SK-N-SH (cell line): ENCODE measurements at regions not wholly inside any gene's neighbourhood (a gene's known extent, or its start where the extent isn't known, plus 50 kb on each side); places are given as distances from the start of the nearest gene placed in this dataset.

Experiments used
- CTCF ChIA-PET: fragments of 300-600, 350-600 bp; formaldehyde crosslinking; extraction: SDS; loops from one replicate; lab custom pipeline; 2021; lab: Yijun Ruan, JAX
- POLR2A ChIA-PET: fragments of 350-600 bp; sonication (Branson Sonifier 250); formaldehyde crosslinking; extraction: SDS; loops from one replicate; lab custom pipeline; 2020; ENCODE audit warnings: antibody characterized with exemption, inconsistent platforms; lab: Yijun Ruan, JAX
- DNase-seq: peaks from one replicate; pipeline ENCODE4 v3.0.0; 2012
- H2AFZ ChIP-seq: fragments of 200-600 bp; sonication (generic); 2 replicates; pipeline ENCODE4 v1.8.1; 2016; ENCODE audit warnings: antibody characterized with exemption, mild to moderate bottlenecking, low read depth
- H3F3A ChIP-seq: fragments of 200-600 bp; sonication (generic); replicated peaks from 2 replicates; pipeline ENCODE3; 2016; ENCODE audit warnings: antibody characterized with exemption, mild to moderate bottlenecking; ENCODE audit not compliant: insufficient read depth
- H3K27ac ChIP-seq, 2 experiments: fragments of 200-500 bp in 1 of 2; fragments of 200-600 bp in 1 of 2; sonication (Bioruptor generic) in 1 of 2; sonication (generic), shearing (Covaris generic) in 1 of 2; 2 replicates each; pipeline versions ENCODE4 v1.5.1 to v1.6.1; 2014 to 2016; ENCODE audit warnings: low read depth in 2 of 2, inconsistent platforms in 1 of 2, low read length in 1 of 2, mild to moderate bottlenecking in 1 of 2, mixed read lengths in 1 of 2
- H3K27me3 ChIP-seq: fragments of 200-600 bp; sonication (generic), shearing (Covaris generic); 2 replicates; pipeline ENCODE4 v1.6.1; 2016; ENCODE audit warnings: mixed run types; ENCODE audit not compliant: insufficient read depth
- H3K36me3 ChIP-seq, 2 experiments: fragments of 200-500 bp in 1 of 2; fragments of 200-600 bp in 1 of 2; sonication (Bioruptor generic) in 1 of 2; sonication (generic) in 1 of 2; replicated peaks in 1 of 2; 2 replicates each; pipeline versions ENCODE3 to v1.5.1; 2014 to 2016; ENCODE audit warnings: low read length in 1 of 2, mild to moderate bottlenecking in 1 of 2; ENCODE audit not compliant: insufficient read depth in 2 of 2, control insufficient read depth in 1 of 2
- H3K4me1 ChIP-seq, 2 experiments: fragments of 200-500 bp in 1 of 2; fragments of 200-600 bp in 1 of 2; sonication (Bioruptor generic) in 1 of 2; sonication (generic), shearing (Covaris generic) in 1 of 2; 2 replicates each; pipeline versions ENCODE4 v1.5.1 to v1.6.1; 2014 to 2016; ENCODE audit warnings: low read depth in 1 of 2, low read length in 1 of 2, mixed run types in 1 of 2; ENCODE audit not compliant: insufficient read depth in 2 of 2, control insufficient read depth in 1 of 2
- H3K4me2 ChIP-seq: fragments of 200-600 bp; sonication (generic), shearing (Covaris generic); 2 replicates; pipeline ENCODE4 v1.6.1; 2017; ENCODE audit warnings: mixed run types
- H3K4me3 ChIP-seq, 2 experiments: fragments of 200-500 bp in 1 of 2; fragments of 200-600 bp in 1 of 2; sonication (Bioruptor generic) in 1 of 2; sonication (generic), shearing (Covaris generic) in 1 of 2; 2 replicates each; pipeline versions ENCODE4 v1.5.1 to v1.8.1; 2014 to 2016; ENCODE audit warnings: low read depth in 2 of 2, inconsistent platforms in 1 of 2, low read length in 1 of 2, mild to moderate bottlenecking in 1 of 2, mixed read lengths in 1 of 2, moderate library complexity in 1 of 2
- H3K79me2 ChIP-seq: fragments of 200-600 bp; sonication (generic); 2 replicates; pipeline ENCODE4 v1.8.1; 2017; ENCODE audit warnings: mild to moderate bottlenecking; ENCODE audit not compliant: insufficient read depth
- H3K9ac ChIP-seq: fragments of 200-600 bp; sonication (generic); 2 replicates; pipeline ENCODE4 v1.6.1; 2017; ENCODE audit warnings: mixed run types
- H3K9me2 ChIP-seq: fragments of 200-600 bp; sonication (generic); 2 replicates; pipeline ENCODE4 v1.6.1; 2017; ENCODE audit warnings: mixed run types
- H3K9me3 ChIP-seq: fragments of 200-600 bp; sonication (generic); 2 replicates; pipeline ENCODE4 v1.6.1; 2017; ENCODE audit warnings: mixed run types, mild to moderate bottlenecking, moderate library complexity
- H4K20me1 ChIP-seq: fragments of 200-600 bp; sonication (generic); 2 replicates; pipeline ENCODE4 v1.6.1; 2017; ENCODE audit warnings: mild to moderate bottlenecking, mixed run types; ENCODE audit not compliant: insufficient read depth
- CTCF ChIP-seq: fragments of 200-600 bp; sonication (generic); IDR thresholded peaks from 2 replicates; pipeline ENCODE4 v1.6.1; 2017; ENCODE audit warnings: antibody characterized with exemption, mild to moderate bottlenecking, moderate library complexity
- EZH2phosphoT487 ChIP-seq: fragments of 200-600 bp; sonication (generic); IDR thresholded peaks from 2 replicates; pipeline ENCODE4 v1.6.1; 2017; ENCODE audit warnings: low read depth, mixed run types, mild to moderate bottlenecking, antibody characterized with exemption, moderate library complexity, borderline replicate concordance
- FOSL2 ChIP-seq: IDR thresholded peaks from 2 replicates; pipeline ENCODE4 v1.4.0; 2012; ENCODE audit warnings: low read depth, mild to moderate bottlenecking, moderate library complexity, borderline replicate concordance
- FOXM1 ChIP-seq: IDR thresholded peaks from 2 replicates; pipeline ENCODE4 v1.4.0; 2012; ENCODE audit warnings: low read depth, mild to moderate bottlenecking
- JUND ChIP-seq: IDR thresholded peaks from 2 replicates; pipeline ENCODE4 v1.4.0; 2012
- MEF2A ChIP-seq: IDR thresholded peaks from 2 replicates; pipeline ENCODE4 v1.4.0; 2012; ENCODE audit warnings: low read depth, borderline replicate concordance
- NFIC ChIP-seq: IDR thresholded peaks from 2 replicates; pipeline ENCODE4 v1.4.0; 2012; ENCODE audit warnings: borderline replicate concordance
- PBX3 ChIP-seq: IDR thresholded peaks from 2 replicates; pipeline ENCODE4; 2012
- RXRA ChIP-seq: IDR thresholded peaks from 2 replicates; pipeline ENCODE4 v1.4.0; 2012; ENCODE audit warnings: low read depth, mild to moderate bottlenecking, borderline replicate concordance
- SIN3A ChIP-seq: IDR thresholded peaks from 2 replicates; pipeline ENCODE4 v1.6.1; 2012; ENCODE audit warnings: low read depth, mild to moderate bottlenecking, low read length, moderate library complexity, borderline replicate concordance
- SMC3 ChIP-seq: IDR thresholded peaks from 2 replicates; pipeline ENCODE4 v1.6.1; 2012; ENCODE audit warnings: low read depth, low read length, improper control_type of control experiment
- TAF1 ChIP-seq: IDR thresholded peaks from 2 replicates; pipeline ENCODE4 v1.6.1; 2012; ENCODE audit warnings: low read depth, mild to moderate bottlenecking, low read length, moderate library complexity, borderline replicate concordance
- TCF12 ChIP-seq: IDR thresholded peaks from 2 replicates; pipeline ENCODE4 v1.4.0; 2012
- USF2 ChIP-seq: fragments of 150-350 bp; IDR thresholded peaks from 2 replicates; pipeline ENCODE4 v1.6.1; 2017; ENCODE audit warnings: antibody characterized with exemption, low read length, low read depth, borderline replicate concordance
- WGBS: methylation state at CpG from one replicate; pipeline ENCODE4 v1.1.6; 2017; ENCODE audit warnings: low lambda C conversion rate; 5-methylcytosine and 5-hydroxymethylcytosine counted together
- TF ChIP-seq, protein P1 (sequence below): IDR thresholded peaks from 2 replicates; pipeline ENCODE4 v1.4.0; 2012; ENCODE audit warnings: low read depth, borderline replicate concordance
- TF ChIP-seq, protein P2 (sequence below): IDR thresholded peaks from 2 replicates; pipeline ENCODE4 v1.6.1; 2012; ENCODE audit warnings: mild to moderate bottlenecking, low read depth, low read length, moderate library complexity

DNA sequence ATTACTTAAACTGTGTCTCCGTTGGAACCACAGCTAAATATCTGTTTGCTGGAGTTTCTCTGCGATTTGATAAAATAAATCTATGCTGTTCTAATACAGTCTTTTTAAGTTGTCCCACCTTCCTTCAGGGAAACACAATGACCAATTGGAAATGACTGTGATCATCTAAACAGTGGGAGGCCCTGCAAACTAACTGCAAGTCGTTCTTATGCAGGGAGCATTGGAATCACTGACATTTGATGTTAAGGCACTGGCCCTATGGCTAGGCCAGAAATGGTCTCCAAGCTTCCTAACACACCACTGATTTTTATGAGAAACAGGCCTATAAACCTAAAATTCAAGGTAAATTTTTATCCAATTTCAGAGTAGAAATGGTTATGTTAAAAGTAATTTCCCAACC, 645.2 kb downstream of the LMO4 start:
- Histone ChIP-seq H4K20me1 (no peaks in the 10 kb centered on the region), H3K36me3 (no peaks in the 10 kb centered on the region), H3K9me2 (no peaks in the 10 kb centered on the region), H3K4me3 (no peak overlapping the region), H3F3A (peaks cover 1% of the 10 kb centered on the region), H3K9me3 (no peaks in the 10 kb centered on the region), H3K4me1 (peaks cover 0 to 3% of the 10 kb centered on the region in 2 experiments; a peak in 1 of 4 replicates), H2AFZ (peak overlapping the region; percentile 46; the same call in 1 of the 2 replicates), H3K9ac (no peak overlapping the region), H3K27ac (no peak overlapping the region), H3K4me2 (no peak overlapping the region), H3K79me2 (no peaks in the 10 kb centered on the region), H3K27me3 (no peaks in the 10 kb centered on the region)
- CTCF ChIA-PET, result no interaction called here
- no peak for DNase-seq
- POLR2A ChIA-PET, result no interaction called here
- 82% methylated on average over 3 of the region's 3 CpGs for WGBS
- no peak for TF ChIP-seq FOSL2
- TF ChIP-seq, protein P1, sequence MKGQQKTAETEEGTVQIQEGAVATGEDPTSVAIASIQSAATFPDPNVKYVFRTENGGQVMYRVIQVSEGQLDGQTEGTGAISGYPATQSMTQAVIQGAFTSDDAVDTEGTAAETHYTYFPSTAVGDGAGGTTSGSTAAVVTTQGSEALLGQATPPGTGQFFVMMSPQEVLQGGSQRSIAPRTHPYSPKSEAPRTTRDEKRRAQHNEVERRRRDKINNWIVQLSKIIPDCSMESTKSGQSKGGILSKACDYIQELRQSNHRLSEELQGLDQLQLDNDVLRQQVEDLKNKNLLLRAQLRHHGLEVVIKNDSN, result no peak
- TF ChIP-seq FOXM1, result no peak
- TF ChIP-seq USF2, result no peak
- no peak for TF ChIP-seq NFIC
- no peak for TF ChIP-seq MEF2A
- no peak for TF ChIP-seq PBX3
- TF ChIP-seq EZH2phosphoT487, result no peak
- TF ChIP-seq RXRA, result no peak
- TF ChIP-seq TCF12, result no peak
- TF ChIP-seq SMC3, result no peak

- H3K9ac ChIP-seq, result no peak overlapping the region
- DNase-seq, result no peak
- H3K27ac ChIP-seq, result no peak overlapping the region
- no peaks in the 10 kb centered on the region for H4K20me1 ChIP-seq
- ChIA-PET CTCF (interaction anchor here (1.2 kb wide), 1 partner anchor 23 kb away, joined by 3 read pairs; no protein-coding TSS in a partner anchor), POLR2A (no interaction called here)
- H2AFZ ChIP-seq, result no peak overlapping the region
- no peaks in the 10 kb centered on the region for H3K9me2 ChIP-seq
- H3F3A ChIP-seq, result no peaks in the 10 kb centered on the region
- no peaks in the 10 kb centered on the region for H3K79me2 ChIP-seq
- TF ChIP-seq FOSL2, result no peak
- no peak for TF ChIP-seq NFIC
- TF ChIP-seq, protein P2, sequence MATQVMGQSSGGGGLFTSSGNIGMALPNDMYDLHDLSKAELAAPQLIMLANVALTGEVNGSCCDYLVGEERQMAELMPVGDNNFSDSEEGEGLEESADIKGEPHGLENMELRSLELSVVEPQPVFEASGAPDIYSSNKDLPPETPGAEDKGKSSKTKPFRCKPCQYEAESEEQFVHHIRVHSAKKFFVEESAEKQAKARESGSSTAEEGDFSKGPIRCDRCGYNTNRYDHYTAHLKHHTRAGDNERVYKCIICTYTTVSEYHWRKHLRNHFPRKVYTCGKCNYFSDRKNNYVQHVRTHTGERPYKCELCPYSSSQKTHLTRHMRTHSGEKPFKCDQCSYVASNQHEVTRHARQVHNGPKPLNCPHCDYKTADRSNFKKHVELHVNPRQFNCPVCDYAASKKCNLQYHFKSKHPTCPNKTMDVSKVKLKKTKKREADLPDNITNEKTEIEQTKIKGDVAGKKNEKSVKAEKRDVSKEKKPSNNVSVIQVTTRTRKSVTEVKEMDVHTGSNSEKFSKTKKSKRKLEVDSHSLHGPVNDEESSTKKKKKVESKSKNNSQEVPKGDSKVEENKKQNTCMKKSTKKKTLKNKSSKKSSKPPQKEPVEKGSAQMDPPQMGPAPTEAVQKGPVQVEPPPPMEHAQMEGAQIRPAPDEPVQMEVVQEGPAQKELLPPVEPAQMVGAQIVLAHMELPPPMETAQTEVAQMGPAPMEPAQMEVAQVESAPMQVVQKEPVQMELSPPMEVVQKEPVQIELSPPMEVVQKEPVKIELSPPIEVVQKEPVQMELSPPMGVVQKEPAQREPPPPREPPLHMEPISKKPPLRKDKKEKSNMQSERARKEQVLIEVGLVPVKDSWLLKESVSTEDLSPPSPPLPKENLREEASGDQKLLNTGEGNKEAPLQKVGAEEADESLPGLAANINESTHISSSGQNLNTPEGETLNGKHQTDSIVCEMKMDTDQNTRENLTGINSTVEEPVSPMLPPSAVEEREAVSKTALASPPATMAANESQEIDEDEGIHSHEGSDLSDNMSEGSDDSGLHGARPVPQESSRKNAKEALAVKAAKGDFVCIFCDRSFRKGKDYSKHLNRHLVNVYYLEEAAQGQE, result no peak
- no peak for TF ChIP-seq CTCF
- TF ChIP-seq SIN3A, result no peak
- no peak for TF ChIP-seq TAF1
- TF ChIP-seq JUND, result no peak
- H3K36me3 ChIP-seq, result no peaks in the 10 kb centered on the region
- no peaks in the 10 kb centered on the region for H3K4me1 ChIP-seq
- no peak overlapping the region for H3K4me3 ChIP-seq
- no peaks in the 10 kb centered on the region for H3K9me3 ChIP-seq
- H3K27me3 ChIP-seq, result no peaks in the 10 kb centered on the region
- no peak overlapping the region for H3K4me2 ChIP-seq
These were observed 647.6 kb downstream of the LMO4 start for GRCh38 chr1:87976316-87976715.
